Hepatocyte (in vitro differentiated cells): ENCODE measurements at regions not wholly inside any gene's neighbourhood (a gene's known extent, or its start where the extent isn't known, plus 50 kb on each side); places are given as distances from the start of the nearest gene placed in this dataset.

Source experiments
- EZH2 ChIP-seq: fragments of 200-600 bp; sonication (generic); IDR thresholded peaks from 2 replicates; pipeline ENCODE4 v1.6.1; 2016; ENCODE audit warnings: antibody characterized with exemption, mild to moderate bottlenecking, borderline replicate concordance
- EZH2phosphoT487 ChIP-seq: fragments of 200-600 bp; sonication (generic); IDR thresholded peaks from one replicate; pipeline ENCODE4 v1.6.1; 2018; ENCODE audit warnings: antibody characterized with exemption, mild to moderate bottlenecking, low read depth, moderate library complexity; ENCODE audit not compliant: unreplicated experiment, severe bottlenecking

GRCh38 chr6:62968834-62969233 lies 242.4 kb upstream of the FKBP1C start:
- TF ChIP-seq EZH2phosphoT487 (no peak), EZH2 (no peak)
